ENCODE measurements at regions not wholly inside any gene's neighbourhood (a gene's known extent, or its start where the extent isn't known, plus 50 kb on each side); places are given as distances from the start of the nearest gene placed in this dataset.

DNA sequence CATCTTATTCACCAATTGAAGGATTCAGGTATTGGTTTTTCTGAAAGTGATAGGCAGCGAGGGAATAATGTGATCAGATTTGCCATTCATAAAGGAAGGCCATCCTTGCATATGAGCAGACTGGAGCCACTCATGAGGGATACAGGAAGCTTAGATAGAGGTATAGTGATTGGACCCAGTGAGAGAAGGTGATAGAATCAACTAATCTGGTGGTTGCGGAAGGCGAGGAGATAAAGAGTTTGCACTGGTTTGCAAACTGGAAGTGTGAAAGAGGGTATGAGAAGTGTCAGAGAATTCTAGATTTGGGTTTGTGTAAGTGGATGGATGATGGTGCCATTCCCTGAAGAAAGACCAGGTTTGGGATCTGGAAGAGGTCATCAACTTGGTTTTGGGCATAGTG lies 57.3 kb upstream of the RASGEF1B start:
- 93% methylated on average over 3 of the region's 3 CpGs for WGBS
- no peak overlapping the region for H3K27ac ChIP-seq (ENCODE audit: low read length)
- ATAC-seq (no peak), DNase-seq (no peak)
- no peak overlapping the region for H3K4me3 ChIP-seq (ENCODE audit: low read length)
- no peaks in the 10 kb centered on the region for H3K4me1 ChIP-seq (ENCODE audit: control insufficient read depth, insufficient read depth, low read length)
- no peaks in the 10 kb centered on the region for H3K27me3 ChIP-seq (ENCODE audit: control insufficient read depth, insufficient read depth)
- H3K9me3 ChIP-seq (ENCODE audit: control insufficient read depth, low read length), result no peaks in the 10 kb centered on the region
- intact Hi-C loops (cut with DNase I), result no loop called here

DNA sequence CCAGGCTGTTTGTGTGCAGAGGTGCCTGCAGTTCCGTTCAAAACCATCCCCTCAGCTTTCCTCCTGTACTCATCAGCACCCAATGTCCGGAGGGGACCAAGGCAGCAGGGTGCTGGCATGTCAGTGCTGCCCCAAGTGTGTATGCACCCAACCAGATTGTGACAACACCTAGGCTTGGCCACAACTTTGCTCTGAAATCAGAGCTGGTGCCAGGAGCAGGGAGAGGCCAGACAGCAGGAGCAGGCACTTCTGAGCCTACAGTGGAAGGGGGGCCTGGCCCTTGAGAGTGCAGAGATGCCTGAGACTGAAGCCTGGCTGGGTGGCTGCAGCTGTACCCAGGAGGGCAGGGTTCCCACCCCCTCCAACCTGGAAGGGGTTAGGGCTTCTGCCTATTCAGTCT lies 56.5 kb upstream of the RASGEF1B start:
- ATAC-seq, result peak in 1 of 2 donors; percentile 37
- intact Hi-C loops (cut with DNase I), result no loop called here
- no peaks in the 10 kb centered on the region for H3K27me3 ChIP-seq (ENCODE audit: control insufficient read depth, insufficient read depth)
- no peaks in the 10 kb centered on the region for H3K4me1 ChIP-seq (ENCODE audit: control insufficient read depth, insufficient read depth, low read length)
- no peaks in the 10 kb centered on the region for H3K9me3 ChIP-seq (ENCODE audit: control insufficient read depth, low read length)
- H3K27ac ChIP-seq (ENCODE audit: low read length), result no peak overlapping the region
- H3K4me3 ChIP-seq (ENCODE audit: low read length), result no peak overlapping the region
- WGBS, result 84% methylated on average over 2 of the region's 2 CpGs
- peak in 1 of 3 donors; percentile 35 for DNase-seq

DNA sequence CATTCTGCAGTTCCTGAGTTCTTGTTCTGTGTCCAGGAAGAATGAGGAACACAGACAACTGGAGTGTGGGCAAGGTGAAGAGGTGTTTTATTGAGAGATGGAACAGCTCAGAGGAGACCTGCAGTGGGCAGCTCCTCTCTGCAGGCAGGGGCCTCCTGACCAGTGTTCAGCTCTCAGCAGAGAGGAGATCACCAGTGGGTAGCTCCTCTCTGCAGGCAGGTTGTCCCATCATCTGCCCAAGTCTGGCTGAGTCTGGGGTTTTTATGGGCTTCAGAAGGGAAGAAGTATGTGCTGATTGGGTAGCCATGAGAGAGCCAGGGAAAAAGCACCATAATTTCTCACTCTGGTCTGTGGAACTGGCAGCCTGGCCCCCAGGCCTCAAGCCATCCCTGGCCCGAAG lies 56.0 kb upstream of the RASGEF1B start:
- H3K9me3 ChIP-seq (ENCODE audit: control insufficient read depth, low read length), result no peaks in the 10 kb centered on the region
- no peaks in the 10 kb centered on the region for H3K4me1 ChIP-seq (ENCODE audit: control insufficient read depth, insufficient read depth, low read length)
- no peak for DNase-seq
- no peak overlapping the region for H3K4me3 ChIP-seq (ENCODE audit: low read length)
- ATAC-seq, result no peak
- no peak overlapping the region for H3K27ac ChIP-seq (ENCODE audit: low read length)
- 91% methylated on average over 1 of the region's 1 CpG for WGBS
- intact Hi-C loops (cut with DNase I), result no loop called here
- no peaks in the 10 kb centered on the region for H3K27me3 ChIP-seq (ENCODE audit: control insufficient read depth, insufficient read depth)

DNA sequence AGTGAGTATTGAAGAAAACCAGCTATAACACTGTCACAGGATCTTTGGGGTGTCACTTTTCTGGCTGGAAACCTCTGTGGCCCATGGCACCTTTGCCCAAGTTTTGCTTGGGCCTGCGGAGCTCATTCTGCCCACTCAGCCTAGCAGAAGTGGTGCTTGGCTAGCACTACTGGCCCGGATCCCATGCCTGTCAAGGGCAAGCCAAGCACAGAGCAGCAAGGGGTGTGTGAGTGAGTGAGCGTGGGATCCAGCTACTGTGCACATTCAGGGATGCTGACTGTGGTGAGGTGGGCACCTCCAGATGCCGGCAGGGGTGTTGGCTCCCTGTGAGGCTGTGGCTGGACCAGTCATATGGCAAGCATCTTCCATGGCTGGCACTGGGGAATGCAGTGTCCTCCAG lies 55.4 kb upstream of the RASGEF1B start:
- intact Hi-C loops (cut with DNase I), result no loop called here
- 74% methylated on average over 4 of the region's 4 CpGs for WGBS

DNA sequence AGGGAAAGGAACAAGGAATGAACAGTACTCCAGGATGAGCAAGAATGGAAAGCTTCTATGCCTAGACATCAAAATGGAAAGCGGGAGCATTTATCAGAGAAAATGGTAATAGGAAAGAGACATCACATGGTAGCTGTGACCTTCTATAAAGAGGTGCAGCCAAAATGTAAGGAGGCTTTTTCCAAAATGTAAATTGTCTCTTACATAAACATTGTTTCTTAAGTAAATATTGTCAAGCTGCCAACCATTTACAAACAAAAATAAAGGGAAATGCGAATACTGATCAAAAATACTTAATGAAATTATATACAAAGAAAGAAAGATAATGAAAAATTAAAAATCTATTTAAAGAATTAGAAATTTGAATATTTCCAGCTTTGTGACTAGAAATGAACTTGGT lies 55.0 kb upstream of the RASGEF1B start:
- Histone ChIP-seq H3K4me1 (ENCODE audit: control insufficient read depth, insufficient read depth, low read length) (no peaks in the 10 kb centered on the region), H3K27ac (ENCODE audit: low read length) (no peak overlapping the region), H3K4me3 (ENCODE audit: low read length) (no peak overlapping the region), H3K27me3 (ENCODE audit: control insufficient read depth, insufficient read depth) (no peaks in the 10 kb centered on the region), H3K9me3 (ENCODE audit: control insufficient read depth, low read length) (no peaks in the 10 kb centered on the region)
- intact Hi-C loops (cut with DNase I), result no loop called here
- no peak for ATAC-seq
- WGBS, result 77% methylated on average over 2 of the region's 2 CpGs
- no peak for DNase-seq

More for the DNA sequence above, 55.4 kb upstream of the RASGEF1B start:
- no peaks in the 10 kb centered on the region for H3K27me3 ChIP-seq (ENCODE audit: control insufficient read depth, insufficient read depth)
- ATAC-seq (peak; percentile 86 to 94), DNase-seq (peak; percentile 41 to 77 (median 74))
- no peaks in the 10 kb centered on the region for H3K9me3 ChIP-seq (ENCODE audit: control insufficient read depth, low read length)
- no peak overlapping the region for H3K4me3 ChIP-seq (ENCODE audit: low read length)
- H3K27ac ChIP-seq (ENCODE audit: low read length), result no peak overlapping the region
- H3K4me1 ChIP-seq (ENCODE audit: control insufficient read depth, insufficient read depth, low read length), result no peaks in the 10 kb centered on the region

DNA sequence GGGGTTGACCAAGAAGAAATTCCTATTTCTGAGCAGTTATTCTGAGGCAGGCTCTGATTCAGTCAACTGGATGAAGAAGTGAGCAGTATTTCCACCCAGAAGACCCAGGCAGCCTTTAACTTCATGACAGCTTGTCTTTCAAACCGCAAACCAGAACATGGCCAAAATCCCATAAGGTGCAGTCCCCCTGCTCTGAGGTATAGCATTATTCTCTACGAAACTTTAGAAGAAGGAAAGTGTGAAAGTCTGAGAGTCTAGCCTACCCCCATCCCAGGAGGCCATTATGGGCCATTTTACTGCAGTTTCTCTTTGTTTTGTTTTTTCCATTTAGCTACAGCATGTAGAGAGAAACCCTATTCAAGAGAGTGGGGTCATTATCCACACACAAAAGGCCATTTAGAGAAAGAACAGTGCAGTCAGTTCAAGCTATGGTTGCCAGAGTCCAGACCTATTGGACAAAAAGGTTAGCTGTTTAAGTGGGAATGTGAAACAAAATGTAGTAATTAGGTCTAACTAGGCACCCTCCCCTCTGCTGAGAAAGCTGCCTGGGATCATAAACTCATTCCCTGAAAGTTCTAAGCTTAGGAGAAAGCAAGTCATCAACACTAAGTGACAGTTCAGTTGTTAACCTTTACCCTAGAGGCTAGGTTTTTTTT lies 52.1 kb upstream of the RASGEF1B start:
- Histone ChIP-seq H3K9me3 (ENCODE audit: control insufficient read depth, low read length) (no peaks in the 10 kb centered on the region), H3K27me3 (ENCODE audit: control insufficient read depth, insufficient read depth) (no peaks in the 10 kb centered on the region), H3K4me1 (ENCODE audit: control insufficient read depth, insufficient read depth, low read length) (no peaks in the 10 kb centered on the region), H3K4me3 (ENCODE audit: low read length) (no peak overlapping the region), H3K27ac (ENCODE audit: low read length) (no peak overlapping the region)
- ATAC-seq (no peak), DNase-seq (no peak)
- intact Hi-C loops (cut with DNase I), result no loop called here
- WGBS, result 96% methylated on average over 2 of the region's 2 CpGs

DNA sequence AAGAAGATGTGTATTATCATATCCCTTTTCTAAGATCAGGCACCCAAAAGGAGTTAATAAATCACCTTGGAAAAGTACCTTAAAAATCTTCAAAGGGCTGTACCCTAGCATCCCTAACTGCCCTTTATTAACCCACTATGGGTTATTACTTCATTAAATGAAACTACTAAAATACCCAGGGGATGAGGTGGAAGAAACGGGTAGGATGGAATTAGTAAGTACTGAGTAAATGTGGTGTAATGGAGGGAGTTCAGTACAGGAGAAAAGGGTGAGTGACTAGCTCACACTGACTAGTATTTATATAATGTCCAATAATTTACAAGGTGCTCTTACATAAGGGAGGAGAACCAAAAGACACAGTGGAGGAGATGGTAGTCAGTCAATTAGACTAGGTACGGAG lies 51.0 kb upstream of the RASGEF1B start:
- H3K9me3 ChIP-seq (ENCODE audit: control insufficient read depth, low read length), result no peaks in the 10 kb centered on the region
- no peak overlapping the region for H3K4me3 ChIP-seq (ENCODE audit: low read length)
- WGBS, result 77% methylated on average over 2 of the region's 2 CpGs
- ATAC-seq (no peak), DNase-seq (no peak)
- no peak overlapping the region for H3K27ac ChIP-seq (ENCODE audit: low read length)
- no peaks in the 10 kb centered on the region for H3K4me1 ChIP-seq (ENCODE audit: control insufficient read depth, insufficient read depth, low read length)
- no peaks in the 10 kb centered on the region for H3K27me3 ChIP-seq (ENCODE audit: control insufficient read depth, insufficient read depth)
- intact Hi-C loops (cut with DNase I), result no loop called here

DNA sequence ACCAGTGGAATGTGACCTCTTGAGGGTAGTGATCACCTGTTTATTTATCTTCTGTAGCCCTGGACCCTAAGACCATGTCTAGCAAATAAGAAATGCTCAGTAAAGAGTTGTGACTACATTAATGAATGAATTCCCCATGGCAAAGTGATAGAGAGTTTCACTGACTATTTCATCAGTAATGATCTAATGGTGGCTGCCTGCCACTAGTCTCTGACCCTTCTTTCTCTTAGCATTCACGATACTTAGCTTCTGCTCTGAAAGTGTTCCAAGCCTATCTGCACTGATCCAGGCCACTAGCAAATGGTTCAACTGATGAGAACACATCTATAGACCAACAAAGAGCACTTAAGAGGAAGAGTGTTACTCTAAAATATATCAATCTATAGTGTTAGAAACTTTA lies 50.0 kb upstream of the RASGEF1B start:
- no peak for DNase-seq
- Histone ChIP-seq H3K27ac (ENCODE audit: low read length) (no peak overlapping the region), H3K9me3 (ENCODE audit: control insufficient read depth, low read length) (no peaks in the 10 kb centered on the region), H3K4me1 (ENCODE audit: control insufficient read depth, insufficient read depth, low read length) (no peaks in the 10 kb centered on the region), H3K4me3 (ENCODE audit: low read length) (no peak overlapping the region), H3K27me3 (ENCODE audit: control insufficient read depth, insufficient read depth) (no peaks in the 10 kb centered on the region)
- intact Hi-C loops (cut with DNase I), result no loop called here
- 37% methylated on average over 1 of the region's 1 CpG for WGBS
- ATAC-seq, result no peak
